ENCODE measurements at regions not wholly inside any gene's neighbourhood (a gene's known extent, or its start where the extent isn't known, plus 50 kb on each side); places are given as distances from the start of the nearest gene placed in this dataset.

DNA sequence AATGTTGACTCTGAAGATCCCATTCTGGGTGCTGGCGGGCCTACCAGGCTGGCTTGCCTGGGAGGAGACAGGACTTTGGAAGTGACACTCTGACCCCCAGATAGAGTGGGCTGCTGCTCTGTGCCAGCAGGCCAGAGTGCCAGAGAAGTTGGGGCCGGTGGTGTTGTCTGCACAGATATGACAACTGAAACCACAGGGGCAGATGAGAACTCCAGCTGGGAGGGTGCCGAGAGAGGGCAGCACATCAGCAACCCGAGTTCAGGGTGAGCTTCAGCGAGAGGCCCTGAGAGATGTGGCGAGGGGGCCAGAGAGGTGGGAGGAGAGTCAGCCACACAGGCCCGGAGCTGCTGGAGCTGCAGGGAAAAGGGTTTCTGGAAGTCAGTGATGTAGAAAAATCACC lies 193.2 kb upstream of the MGMT start:
- DNase-seq (ENCODE audit: low read depth, low spot score) = no peak
- CTCF ChIA-PET = no interaction called here
- TF ChIP-seq, protein P1, sequence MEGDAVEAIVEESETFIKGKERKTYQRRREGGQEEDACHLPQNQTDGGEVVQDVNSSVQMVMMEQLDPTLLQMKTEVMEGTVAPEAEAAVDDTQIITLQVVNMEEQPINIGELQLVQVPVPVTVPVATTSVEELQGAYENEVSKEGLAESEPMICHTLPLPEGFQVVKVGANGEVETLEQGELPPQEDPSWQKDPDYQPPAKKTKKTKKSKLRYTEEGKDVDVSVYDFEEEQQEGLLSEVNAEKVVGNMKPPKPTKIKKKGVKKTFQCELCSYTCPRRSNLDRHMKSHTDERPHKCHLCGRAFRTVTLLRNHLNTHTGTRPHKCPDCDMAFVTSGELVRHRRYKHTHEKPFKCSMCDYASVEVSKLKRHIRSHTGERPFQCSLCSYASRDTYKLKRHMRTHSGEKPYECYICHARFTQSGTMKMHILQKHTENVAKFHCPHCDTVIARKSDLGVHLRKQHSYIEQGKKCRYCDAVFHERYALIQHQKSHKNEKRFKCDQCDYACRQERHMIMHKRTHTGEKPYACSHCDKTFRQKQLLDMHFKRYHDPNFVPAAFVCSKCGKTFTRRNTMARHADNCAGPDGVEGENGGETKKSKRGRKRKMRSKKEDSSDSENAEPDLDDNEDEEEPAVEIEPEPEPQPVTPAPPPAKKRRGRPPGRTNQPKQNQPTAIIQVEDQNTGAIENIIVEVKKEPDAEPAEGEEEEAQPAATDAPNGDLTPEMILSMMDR (IDR thresholded peaks at IDR 0.05; ENCODE audit: insufficient read depth, low read length, missing control alignments) = no peak
- H3K4me3 ChIP-seq (ENCODE audit: low read depth, low read length) = no peak overlapping the region
- POLR2A ChIA-PET = no interaction called here

DNA sequence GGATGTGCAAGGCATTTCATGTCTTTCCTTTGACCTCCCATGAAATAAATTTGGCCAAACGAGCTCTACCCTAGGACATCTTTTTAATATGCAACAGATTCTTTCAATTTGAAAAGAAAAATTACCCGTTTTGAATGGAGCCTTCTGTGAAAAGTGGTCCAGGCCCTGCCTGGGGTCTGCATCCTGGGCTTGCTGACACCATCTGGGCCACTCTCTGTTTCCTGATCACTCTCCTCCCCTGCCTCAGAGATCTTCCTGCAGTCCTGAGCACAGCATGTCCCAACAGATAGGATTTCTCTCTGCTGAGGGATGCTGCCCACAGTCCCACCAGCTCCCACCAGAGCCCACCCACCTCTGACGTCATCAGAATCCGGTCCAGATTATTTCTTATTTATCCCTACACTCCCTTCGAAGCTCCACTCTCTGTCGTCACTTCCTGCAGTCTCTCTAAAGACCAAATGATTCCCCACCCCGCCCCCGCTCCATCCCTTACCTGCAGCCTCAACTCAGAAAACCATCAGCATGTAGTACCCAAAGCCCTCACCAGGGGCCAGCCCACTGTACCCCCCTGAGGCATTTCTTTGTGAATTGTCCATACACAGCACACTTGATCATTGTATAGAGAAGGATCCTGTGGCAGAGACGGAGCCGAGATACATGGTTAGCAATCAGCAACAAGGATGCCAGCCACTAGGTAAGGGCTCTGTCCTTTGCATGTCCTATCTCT lies 192.1 kb upstream of the MGMT start:
- no peak overlapping the region for H3K4me3 ChIP-seq (ENCODE audit: low read depth, low read length)
- DNase-seq (ENCODE audit: low read depth, low spot score) = no peak
- TF ChIP-seq, protein P1 (IDR thresholded peaks at IDR 0.05; ENCODE audit: insufficient read depth, low read length, missing control alignments) = no peak
- POLR2A ChIA-PET = no interaction called here
- CTCF ChIA-PET = no interaction called here

GRCh38 chr10:129275886-129276285 lies 191.2 kb upstream of the MGMT start:
- no peak for DNase-seq (ENCODE audit: low read depth, low spot score)
- TF ChIP-seq, protein P1 (IDR thresholded peaks at IDR 0.05; ENCODE audit: insufficient read depth, low read length, missing control alignments) = no peak
- POLR2A ChIA-PET = no interaction called here
- no peak overlapping the region for H3K4me3 ChIP-seq (ENCODE audit: low read depth, low read length)
- CTCF ChIA-PET = no interaction called here

DNA sequence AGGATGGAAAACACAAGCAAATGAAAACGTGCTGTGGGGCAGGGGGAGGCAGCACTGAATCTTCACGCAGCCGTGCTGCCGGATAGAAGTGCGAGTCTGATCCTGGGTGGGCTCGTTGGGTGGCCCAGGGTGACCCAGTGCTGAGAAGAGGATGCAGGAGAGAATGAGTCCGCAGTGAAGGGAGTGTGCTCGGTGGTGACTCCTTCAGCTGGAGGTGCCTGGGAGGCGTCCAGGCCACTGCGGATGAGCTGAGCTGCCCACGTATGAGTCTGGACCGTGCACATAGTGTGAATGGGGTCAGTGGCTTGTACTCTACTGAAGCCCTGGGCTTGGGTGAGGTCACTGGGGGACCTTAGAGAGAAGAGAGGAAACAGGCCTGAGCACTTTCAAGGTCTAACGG lies 190.0 kb upstream of the MGMT start:
- CTCF ChIA-PET = no interaction called here
- DNase-seq (ENCODE audit: low read depth, low spot score) = no peak
- H3K4me3 ChIP-seq (ENCODE audit: low read depth, low read length) = no peak overlapping the region
- POLR2A ChIA-PET = no interaction called here
- TF ChIP-seq, protein P1 (IDR thresholded peaks at IDR 0.05; ENCODE audit: insufficient read depth, low read length, missing control alignments) = no peak

DNA sequence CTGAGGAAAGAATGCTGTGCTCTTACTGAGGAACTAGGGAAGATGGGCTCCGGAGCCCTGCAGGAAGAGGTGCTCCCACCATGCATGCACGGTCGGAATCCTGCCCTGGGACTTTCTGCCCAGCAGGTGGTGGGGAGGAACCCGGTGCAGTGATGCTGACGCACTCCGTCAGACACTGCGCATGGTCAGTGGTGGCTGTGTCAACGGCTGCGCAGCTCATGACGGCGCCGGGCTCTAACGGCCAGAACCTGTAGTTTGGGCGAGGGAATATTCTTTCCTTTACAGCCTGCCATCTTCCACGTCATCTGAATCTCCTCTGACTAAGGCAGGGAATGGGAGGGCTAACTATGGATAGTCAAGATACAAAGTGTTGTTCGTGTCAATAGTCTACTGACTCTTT lies 189.2 kb upstream of the MGMT start:
- TF ChIP-seq, protein P1 (IDR thresholded peaks at IDR 0.05; ENCODE audit: insufficient read depth, low read length, missing control alignments) = no peak
- ChIA-PET CTCF (no interaction called here), POLR2A (no interaction called here)
- H3K4me3 ChIP-seq (ENCODE audit: low read depth, low read length) = no peak overlapping the region
- DNase-seq (ENCODE audit: low read depth, low spot score) = no peak

DNA sequence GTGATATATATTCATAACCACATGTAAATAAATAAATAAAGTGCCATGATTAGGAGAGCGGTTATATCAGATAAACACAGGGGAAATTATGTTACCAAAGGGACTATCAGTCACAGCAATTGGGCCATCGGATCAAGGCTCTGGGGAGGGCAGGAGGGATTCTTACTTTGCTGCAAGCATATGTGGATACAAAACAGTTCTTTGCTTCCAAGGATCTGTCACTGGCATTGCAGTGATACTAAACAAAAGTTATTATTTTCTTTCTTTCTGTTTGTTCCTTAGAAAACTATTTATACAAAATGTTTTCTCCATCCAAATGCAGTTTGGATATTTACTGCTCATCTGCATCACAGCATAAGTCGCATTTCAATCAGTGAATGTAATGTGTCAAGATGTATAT lies 188.4 kb upstream of the MGMT start:
- TF ChIP-seq, protein P1 (IDR thresholded peaks at IDR 0.05; ENCODE audit: insufficient read depth, low read length, missing control alignments) = no peak
- H3K4me3 ChIP-seq (ENCODE audit: low read depth, low read length) = no peak overlapping the region
- CTCF ChIA-PET = no interaction called here
- no peak for DNase-seq (ENCODE audit: low read depth, low spot score)
- POLR2A ChIA-PET = no interaction called here
